ENCODE measurements at regions not wholly inside any gene's neighbourhood (a gene's known extent, or its start where the extent isn't known, plus 50 kb on each side); places are given as distances from the start of the nearest gene placed in this dataset.
"Not testable (repeated sequence)": the region's sequence is repeated elsewhere in the genome, so short reads cannot be mapped to it uniquely, and the experiment has no call there.

DNA sequence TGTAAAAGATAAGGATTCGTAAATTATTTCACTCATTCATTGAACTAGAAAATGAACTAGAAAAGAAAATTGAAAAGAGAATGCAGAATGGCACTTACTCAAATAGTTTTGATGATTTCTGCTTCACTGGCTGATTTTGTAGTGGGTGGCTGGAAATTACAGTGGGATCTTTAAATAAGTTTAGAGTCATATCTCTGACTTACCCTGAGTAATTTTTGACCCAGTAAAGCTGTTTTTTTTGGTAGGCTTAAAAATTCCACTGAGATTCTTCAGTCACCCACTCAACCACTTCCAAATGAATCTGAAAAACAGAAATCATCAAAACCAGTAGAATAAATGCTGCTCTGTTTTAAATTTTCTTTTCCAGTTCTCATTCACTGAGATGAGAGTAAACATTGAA is 604.5 kb downstream of the TUBA3C start:
- TF ChIP-seq, protein P1, sequence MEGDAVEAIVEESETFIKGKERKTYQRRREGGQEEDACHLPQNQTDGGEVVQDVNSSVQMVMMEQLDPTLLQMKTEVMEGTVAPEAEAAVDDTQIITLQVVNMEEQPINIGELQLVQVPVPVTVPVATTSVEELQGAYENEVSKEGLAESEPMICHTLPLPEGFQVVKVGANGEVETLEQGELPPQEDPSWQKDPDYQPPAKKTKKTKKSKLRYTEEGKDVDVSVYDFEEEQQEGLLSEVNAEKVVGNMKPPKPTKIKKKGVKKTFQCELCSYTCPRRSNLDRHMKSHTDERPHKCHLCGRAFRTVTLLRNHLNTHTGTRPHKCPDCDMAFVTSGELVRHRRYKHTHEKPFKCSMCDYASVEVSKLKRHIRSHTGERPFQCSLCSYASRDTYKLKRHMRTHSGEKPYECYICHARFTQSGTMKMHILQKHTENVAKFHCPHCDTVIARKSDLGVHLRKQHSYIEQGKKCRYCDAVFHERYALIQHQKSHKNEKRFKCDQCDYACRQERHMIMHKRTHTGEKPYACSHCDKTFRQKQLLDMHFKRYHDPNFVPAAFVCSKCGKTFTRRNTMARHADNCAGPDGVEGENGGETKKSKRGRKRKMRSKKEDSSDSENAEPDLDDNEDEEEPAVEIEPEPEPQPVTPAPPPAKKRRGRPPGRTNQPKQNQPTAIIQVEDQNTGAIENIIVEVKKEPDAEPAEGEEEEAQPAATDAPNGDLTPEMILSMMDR (conservative IDR thresholded peaks at IDR 0.05; ENCODE audit: low read depth in 2 of 2) = not testable (repeated sequence)
- not testable (repeated sequence) for TF ChIP-seq REST (IDR thresholded peaks at IDR 0.05; ENCODE audit: unreplicated experiment); EZH2 (IDR thresholded peaks at IDR 0.05; ENCODE audit: low read depth, unreplicated experiment)

Data from GM23338 (cell line).